GM12892 (cell line): ENCODE measurements at regions not wholly inside any gene's neighbourhood (a gene's known extent, or its start where the extent isn't known, plus 50 kb on each side); places are given as distances from the start of the nearest gene placed in this dataset.

Experiments used
- POLR2A ChIP-seq: IDR thresholded peaks from 2 replicates; pipeline ENCODE4 v1.6.1; 2011; ENCODE audit warnings: low read depth, low read length, control low read depth
- POLR2AphosphoS5 ChIP-seq: IDR thresholded peaks from 2 replicates; pipeline ENCODE4 v1.6.1; 2011; ENCODE audit warnings: low read depth, low read length, control low read depth
- TAF1 ChIP-seq: IDR thresholded peaks from 2 replicates; pipeline ENCODE4 v1.6.1; 2011; ENCODE audit warnings: low read depth, mild to moderate bottlenecking, control low read depth, low read length, borderline replicate concordance

DNA sequence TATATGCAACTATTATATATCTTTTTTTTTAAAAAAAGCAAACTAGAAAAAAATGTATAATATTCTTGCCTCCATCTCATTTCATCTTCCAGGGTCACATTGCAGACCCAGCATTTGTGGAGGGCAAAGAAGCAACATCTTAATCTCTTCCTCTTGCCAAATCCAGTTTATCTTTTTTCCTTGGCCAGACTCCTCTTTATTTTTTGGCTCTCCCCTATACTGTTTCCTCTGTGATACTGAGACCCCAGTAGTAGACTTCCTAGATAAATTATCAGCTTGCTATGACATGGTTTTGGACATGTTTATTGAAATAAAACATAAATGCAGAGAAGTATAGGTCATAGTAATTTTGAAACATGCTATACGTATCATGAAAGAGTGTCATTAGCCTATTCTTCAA lies 303.8 kb upstream of the DDHD1 start:
- no peak for TF ChIP-seq POLR2AphosphoS5
- no peak for TF ChIP-seq POLR2A
- no peak for TF ChIP-seq TAF1
